ENCODE measurements at regions not wholly inside any gene's neighbourhood (a gene's known extent, or its start where the extent isn't known, plus 50 kb on each side); places are given as distances from the start of the nearest gene placed in this dataset.

DNA sequence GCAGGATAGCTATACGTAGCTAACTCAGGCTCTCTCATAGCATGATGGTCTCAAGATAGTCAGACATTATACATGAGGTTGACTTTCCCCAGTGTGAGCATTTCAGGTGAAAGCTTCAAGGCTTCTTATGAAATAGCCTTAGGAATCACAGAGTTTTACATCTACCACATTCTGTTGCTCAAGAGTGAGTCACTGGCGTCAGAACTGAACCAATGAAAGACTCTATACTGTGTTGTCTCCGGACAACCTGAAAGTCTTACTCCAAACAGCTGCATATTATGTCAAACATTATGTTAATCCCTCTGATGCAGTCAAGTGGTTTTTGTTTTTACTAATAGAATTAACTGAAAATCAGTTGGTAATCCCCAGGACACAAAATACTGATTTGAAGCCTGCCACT, 79.8 kb upstream of the TRDN start:
- ChIA-PET POLR2A (no interaction called here), CTCF (interaction anchor here (0.8 to 1.5 kb wide), 2 partner anchors 10 to 299 kb away, joined by 3 to 6 read pairs; no protein-coding TSS in a partner anchor)
- DNase-seq (ENCODE audit: low read depth) = no peak

DNA sequence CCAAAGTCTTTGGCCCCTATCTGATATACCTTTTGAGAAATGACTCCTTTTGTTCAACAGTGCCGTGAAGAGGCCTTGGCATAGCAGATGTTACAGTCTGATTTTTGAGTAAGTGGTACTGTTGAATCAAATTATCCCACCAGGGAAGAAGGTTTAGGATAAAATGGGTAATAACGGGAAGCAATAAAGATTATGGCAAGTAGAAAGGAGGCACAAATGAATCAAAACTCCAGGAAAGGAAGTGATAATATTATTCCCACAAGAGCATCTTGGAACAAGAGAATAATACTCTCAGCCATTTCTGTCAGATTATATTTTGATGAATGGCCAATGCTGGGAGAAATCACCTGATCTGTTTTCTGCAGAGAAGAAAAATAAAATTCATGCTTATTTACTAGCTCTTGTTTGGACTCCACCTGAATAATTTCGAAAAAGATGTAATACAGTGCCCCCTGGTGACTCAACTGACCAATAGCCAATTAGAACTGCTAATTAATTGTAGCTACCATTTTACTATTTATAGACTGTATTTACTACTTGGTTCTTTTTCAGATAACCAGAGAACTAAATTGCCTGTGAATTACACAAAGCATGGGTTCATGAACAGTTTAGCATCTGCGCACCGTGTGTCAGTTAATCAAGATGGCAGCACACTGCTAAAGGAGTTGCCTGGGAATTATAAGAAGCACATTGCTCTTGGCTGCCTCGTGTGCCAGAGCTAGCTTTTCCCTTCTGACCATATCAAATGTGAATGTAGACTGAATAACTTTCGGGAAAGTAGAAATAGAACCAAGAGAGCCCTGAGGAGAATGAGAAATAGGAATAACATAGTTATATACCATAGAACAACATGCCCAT, 78.5 kb upstream of the TRDN start:
- H3K36me3 ChIP-seq (ENCODE audit: control insufficient read depth, insufficient read depth, low read length) = no peaks in the 10 kb centered on the region
- TF ChIP-seq, protein P1, sequence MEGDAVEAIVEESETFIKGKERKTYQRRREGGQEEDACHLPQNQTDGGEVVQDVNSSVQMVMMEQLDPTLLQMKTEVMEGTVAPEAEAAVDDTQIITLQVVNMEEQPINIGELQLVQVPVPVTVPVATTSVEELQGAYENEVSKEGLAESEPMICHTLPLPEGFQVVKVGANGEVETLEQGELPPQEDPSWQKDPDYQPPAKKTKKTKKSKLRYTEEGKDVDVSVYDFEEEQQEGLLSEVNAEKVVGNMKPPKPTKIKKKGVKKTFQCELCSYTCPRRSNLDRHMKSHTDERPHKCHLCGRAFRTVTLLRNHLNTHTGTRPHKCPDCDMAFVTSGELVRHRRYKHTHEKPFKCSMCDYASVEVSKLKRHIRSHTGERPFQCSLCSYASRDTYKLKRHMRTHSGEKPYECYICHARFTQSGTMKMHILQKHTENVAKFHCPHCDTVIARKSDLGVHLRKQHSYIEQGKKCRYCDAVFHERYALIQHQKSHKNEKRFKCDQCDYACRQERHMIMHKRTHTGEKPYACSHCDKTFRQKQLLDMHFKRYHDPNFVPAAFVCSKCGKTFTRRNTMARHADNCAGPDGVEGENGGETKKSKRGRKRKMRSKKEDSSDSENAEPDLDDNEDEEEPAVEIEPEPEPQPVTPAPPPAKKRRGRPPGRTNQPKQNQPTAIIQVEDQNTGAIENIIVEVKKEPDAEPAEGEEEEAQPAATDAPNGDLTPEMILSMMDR (IDR thresholded peaks at IDR 0.05; ENCODE audit: insufficient read depth, low read depth, low read length) = 0 out of 2 replicates have a peak, but pooled peaks have one; percentile 3
- no peak overlapping the region for H3K4me3 ChIP-seq (ENCODE audit: low read depth, low read length)
- CTCF ChIA-PET = interaction anchor here (1.0 to 1.5 kb wide), 3 partner anchors 289 to 301 kb away, joined by 3 to 6 read pairs (median 3); no protein-coding TSS in a partner anchor
- no peak for DNase-seq (ENCODE audit: low read depth)
- POLR2A ChIA-PET = no interaction called here
- no peaks in the 10 kb centered on the region for H3K27me3 ChIP-seq (ENCODE audit: control insufficient read depth, insufficient read depth, low read length)

More for the DNA sequence above, 79.8 kb upstream of the TRDN start:
- Histone ChIP-seq H3K27me3 (ENCODE audit: control insufficient read depth, insufficient read depth, low read length) (no peaks in the 10 kb centered on the region), H3K36me3 (ENCODE audit: control insufficient read depth, insufficient read depth, low read length) (no peaks in the 10 kb centered on the region), H3K4me3 (ENCODE audit: low read depth, low read length) (no peak overlapping the region)
- TF ChIP-seq, protein P1 (IDR thresholded peaks at IDR 0.05; ENCODE audit: insufficient read depth, low read depth, low read length) = no peak

- TF ChIP-seq, protein P1 (IDR thresholded peaks at IDR 0.05; ENCODE audit: insufficient read depth, low read depth, low read length) = no peak
- ChIA-PET CTCF (no interaction called here), POLR2A (no interaction called here)
- H3K4me3 ChIP-seq (ENCODE audit: low read depth, low read length) = no peak overlapping the region
- no peak for DNase-seq (ENCODE audit: low read depth)
- no peaks in the 10 kb centered on the region for H3K27me3 ChIP-seq (ENCODE audit: control insufficient read depth, insufficient read depth, low read length)
- H3K36me3 ChIP-seq (ENCODE audit: control insufficient read depth, insufficient read depth, low read length) = no peaks in the 10 kb centered on the region
Measured at GRCh38 chr6:123712831-123713230, 76.1 kb upstream of the TRDN start.

GRCh38 chr6:123702943-123703342, 66.2 kb upstream of the TRDN start:
- Histone ChIP-seq H3K27me3 (ENCODE audit: control insufficient read depth, insufficient read depth, low read length) (no peaks in the 10 kb centered on the region), H3K4me3 (ENCODE audit: low read depth, low read length) (no peak overlapping the region), H3K36me3 (ENCODE audit: control insufficient read depth, insufficient read depth, low read length) (no peaks in the 10 kb centered on the region)
- POLR2A ChIA-PET = no interaction called here
- TF ChIP-seq, protein P1 (IDR thresholded peaks at IDR 0.05; ENCODE audit: insufficient read depth, low read depth, low read length) = no peak
- no peak for DNase-seq (ENCODE audit: low read depth)
- CTCF ChIA-PET = no interaction called here

DNA sequence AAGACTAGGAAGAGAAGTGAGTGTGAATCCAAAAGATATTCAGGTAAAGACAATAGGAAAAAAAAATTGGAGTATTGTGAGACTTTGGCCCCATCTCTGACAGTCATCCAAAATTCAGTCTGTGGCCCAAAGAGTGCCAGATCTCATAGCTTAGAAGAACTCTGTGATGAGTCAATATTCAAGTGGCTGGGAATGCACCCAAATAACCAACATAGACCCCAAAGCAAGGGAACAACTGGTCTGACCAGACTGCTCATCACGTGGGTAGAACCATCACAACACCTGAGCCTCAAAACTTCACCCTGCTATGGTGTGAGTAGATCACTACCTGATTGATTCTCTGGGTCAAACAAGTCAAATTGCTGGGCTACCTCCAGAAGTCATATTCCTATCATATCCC, 51.1 kb upstream of the TRDN start:
- CTCF ChIA-PET = no interaction called here
- POLR2A ChIA-PET = no interaction called here
- TF ChIP-seq, protein P1 (IDR thresholded peaks at IDR 0.05; ENCODE audit: insufficient read depth, low read depth, low read length) = no peak
- no peaks in the 10 kb centered on the region for H3K27me3 ChIP-seq (ENCODE audit: control insufficient read depth, insufficient read depth, low read length)
- no peaks in the 10 kb centered on the region for H3K36me3 ChIP-seq (ENCODE audit: control insufficient read depth, insufficient read depth, low read length)
- DNase-seq (ENCODE audit: low read depth) = no peak
- H3K4me3 ChIP-seq (ENCODE audit: low read depth, low read length) = no peak overlapping the region

Measured in BJ (cell line).